ENCODE measurements at regions not wholly inside any gene's neighbourhood (a gene's known extent, or its start where the extent isn't known, plus 50 kb on each side); places are given as distances from the start of the nearest gene placed in this dataset.
A peak's percentile ranks its signal among the peaks of the same experiment; 100 is the strongest.

DNA sequence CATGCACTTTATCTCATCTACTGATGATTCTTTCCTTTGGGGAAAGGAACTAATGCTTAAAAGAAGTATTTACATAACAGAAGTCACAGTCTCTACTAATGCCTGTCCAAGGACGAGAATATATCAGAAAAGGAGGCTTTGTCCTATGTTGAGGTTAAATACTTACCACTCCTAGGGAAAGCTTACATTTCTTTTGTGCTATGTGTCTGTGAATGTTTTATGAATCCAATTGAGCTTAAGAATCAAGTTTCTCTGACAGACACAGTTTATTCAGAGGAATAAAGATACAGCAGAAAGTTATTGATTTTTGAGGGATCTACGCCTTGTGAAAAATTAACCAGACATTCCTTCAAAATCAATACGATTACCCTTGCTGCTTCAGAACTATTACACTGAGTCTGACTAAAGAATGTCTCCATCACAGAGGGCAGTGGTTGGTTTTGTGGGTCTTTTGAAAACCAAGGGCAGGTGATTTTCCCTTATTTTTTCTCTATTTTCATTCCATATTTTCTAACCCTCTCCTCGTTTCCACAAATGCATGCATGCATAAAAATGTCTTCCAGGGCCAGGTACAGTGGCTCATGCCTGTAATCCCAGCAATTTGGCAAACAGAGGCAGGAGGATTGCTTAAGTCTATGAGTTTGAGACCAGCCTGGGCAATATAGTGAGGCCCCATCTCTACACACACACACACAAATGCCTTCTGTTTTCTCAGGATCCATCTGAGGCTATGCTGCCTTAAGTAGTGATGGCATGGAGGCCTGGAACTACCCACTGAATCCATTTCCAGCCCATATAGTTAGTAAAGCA is 1095.1 kb downstream of the GALC start:
- Histone ChIP-seq H2BK120ac (ENCODE audit: low read depth, low read length) (peak overlapping the region; percentile 37), H4K5ac (ENCODE audit: low read depth, low read length) (no peak overlapping the region), H3K14ac (replicated peaks; ENCODE audit: low read depth, low read length) (no peak overlapping the region), H2BK20ac (ENCODE audit: low read depth, low read length) (no peak overlapping the region; the same call in 1 of the 2 replicates), H4K8ac (ENCODE audit: low read depth in 2 of 2, low read length in 2 of 2) (no peak overlapping the region), H2AFZ (replicated peaks; ENCODE audit: low read length, poor library complexity) (no peak overlapping the region), H3K9ac (ENCODE audit: low read depth, low read length) (no peak overlapping the region), H4K20me1 (ENCODE audit: insufficient read depth, low read length) (no peaks in the 10 kb centered on the region), H4K91ac (ENCODE audit: insufficient read depth, low read depth, low read length) (peak overlapping the region; percentile 63; the same call in 1 of the 2 replicates), H2BK5ac (ENCODE audit: low read depth, low read length, poor library complexity, severe bottlenecking) (no peak overlapping the region), H3K9me1 (ENCODE audit: insufficient read depth, low read length) (no peaks in the 10 kb centered on the region; the same call in 1 of the 2 replicates), H3K4me2 (ENCODE audit: low read depth, low read length) (no peak overlapping the region), H3K9me3 (ENCODE audit: control insufficient read depth, insufficient read depth, low read length) (no peaks in the 10 kb centered on the region), H2AK5ac (ENCODE audit: low read depth, low read length) (no peak overlapping the region), H3K27me3 (ENCODE audit: control insufficient read depth, insufficient read depth, low read length) (no peaks in the 10 kb centered on the region), H3K4me3 (ENCODE audit: insufficient read depth, low read depth, low read length) (no peak overlapping the region), H3K27ac (ENCODE audit: insufficient read depth, low read length) (no peak overlapping the region), H3K18ac (ENCODE audit: low read depth, low read length) (no peak overlapping the region), H3K36me3 (ENCODE audit: control insufficient read depth, insufficient read depth, low read length) (no peaks in the 10 kb centered on the region), H3K4me1 (ENCODE audit: control insufficient read depth, insufficient read depth, low read length) (no peaks in the 10 kb centered on the region; the same call in 1 of the 2 replicates), H2BK15ac (ENCODE audit: low read depth, low read length) (no peak overlapping the region; the same call in 2 of the 3 replicates), H3K56ac (ENCODE audit: extremely low read depth, insufficient read depth, low read length) (no peak overlapping the region), H3K4ac (ENCODE audit: low read depth, low read length) (no peak overlapping the region), H3K23ac (ENCODE audit: low read depth, low read length) (no peak overlapping the region), H2AK9ac (replicated peaks; ENCODE audit: low read depth, low read length, poor library complexity) (no peak overlapping the region), H3K79me1 (ENCODE audit: low read depth in 1 of 2, low read length in 2 of 2) (no peaks in the 10 kb centered on the region)
- dilution Hi-C loops (cut with HindIII; ENCODE audit: low sequenced_read_pairs, unreplicated experiment), result no loop called here
- BruUV-seq (replicated peaks), result no TSS peak
- ChIA-PET POLR2A (ENCODE audit: unreplicated experiment) (no interaction called here), CTCF (interaction anchor here (1.0 kb wide), 1 partner anchor 256 kb away, joined by 3 read pairs; no protein-coding TSS in a partner anchor)
- TF ChIP-seq RAD21 (IDR thresholded peaks at IDR 0.05; ENCODE audit: low read length) (no peak), NFE2L2 (IDR thresholded peaks at IDR 0.05; ENCODE audit: low read depth, low read length) (no peak), POLR2A (IDR thresholded peaks at IDR 0.05; ENCODE audit: low read depth, low read length) (no peak), FOS (IDR thresholded peaks at IDR 0.05; ENCODE audit: low read depth, low read length) (no peak), MAFK (IDR thresholded peaks at IDR 0.05; ENCODE audit: low read depth, low read length) (no peak), BHLHE40 (IDR thresholded peaks at IDR 0.05; ENCODE audit: low read depth, low read length) (no peak), SMC3 (IDR thresholded peaks at IDR 0.05; ENCODE audit: low read depth, low read length) (no peak)
- ATAC-seq (ENCODE audit: low read depth) (peak; percentile 29; the same call in 1 of the 2 replicates), DNase-seq (peak; percentile 15)
- WGBS, 2 experiments (ENCODE audit: extremely low coverage in 2 of 2, insufficient read length in 1 of 2), result no CpG with 5 or more reads among the region's 4 CpGs
- in situ Hi-C loops (cut with MboI; ENCODE audit: low sequenced_read_pairs), result no loop called here
- intact Hi-C loops (cut with micrococcal nuclease), result no loop called here

Data from IMR-90 (cell line).